ENCODE measurements at regions not wholly inside any gene's neighbourhood (a gene's known extent, or its start where the extent isn't known, plus 50 kb on each side); places are given as distances from the start of the nearest gene placed in this dataset.

- TF ChIP-seq, protein P1, sequence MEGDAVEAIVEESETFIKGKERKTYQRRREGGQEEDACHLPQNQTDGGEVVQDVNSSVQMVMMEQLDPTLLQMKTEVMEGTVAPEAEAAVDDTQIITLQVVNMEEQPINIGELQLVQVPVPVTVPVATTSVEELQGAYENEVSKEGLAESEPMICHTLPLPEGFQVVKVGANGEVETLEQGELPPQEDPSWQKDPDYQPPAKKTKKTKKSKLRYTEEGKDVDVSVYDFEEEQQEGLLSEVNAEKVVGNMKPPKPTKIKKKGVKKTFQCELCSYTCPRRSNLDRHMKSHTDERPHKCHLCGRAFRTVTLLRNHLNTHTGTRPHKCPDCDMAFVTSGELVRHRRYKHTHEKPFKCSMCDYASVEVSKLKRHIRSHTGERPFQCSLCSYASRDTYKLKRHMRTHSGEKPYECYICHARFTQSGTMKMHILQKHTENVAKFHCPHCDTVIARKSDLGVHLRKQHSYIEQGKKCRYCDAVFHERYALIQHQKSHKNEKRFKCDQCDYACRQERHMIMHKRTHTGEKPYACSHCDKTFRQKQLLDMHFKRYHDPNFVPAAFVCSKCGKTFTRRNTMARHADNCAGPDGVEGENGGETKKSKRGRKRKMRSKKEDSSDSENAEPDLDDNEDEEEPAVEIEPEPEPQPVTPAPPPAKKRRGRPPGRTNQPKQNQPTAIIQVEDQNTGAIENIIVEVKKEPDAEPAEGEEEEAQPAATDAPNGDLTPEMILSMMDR (IDR thresholded peaks at IDR 0.05; ENCODE audit: poor library complexity, severe bottlenecking): no peak
- TF ChIP-seq EZH2 (IDR thresholded peaks at IDR 0.05; ENCODE audit: borderline replicate concordance, insufficient read depth, low read length, poor library complexity, severe bottlenecking) (no peak), TAF1 (IDR thresholded peaks at IDR 0.05; ENCODE audit: low read depth) (no peak), MXI1 (conservative IDR thresholded peaks at IDR 0.05; ENCODE audit: poor library complexity, severe bottlenecking) (no peak), POLR2AphosphoS5 (IDR thresholded peaks at IDR 0.05) (no peak)
- TF ChIP-seq, protein P2, sequence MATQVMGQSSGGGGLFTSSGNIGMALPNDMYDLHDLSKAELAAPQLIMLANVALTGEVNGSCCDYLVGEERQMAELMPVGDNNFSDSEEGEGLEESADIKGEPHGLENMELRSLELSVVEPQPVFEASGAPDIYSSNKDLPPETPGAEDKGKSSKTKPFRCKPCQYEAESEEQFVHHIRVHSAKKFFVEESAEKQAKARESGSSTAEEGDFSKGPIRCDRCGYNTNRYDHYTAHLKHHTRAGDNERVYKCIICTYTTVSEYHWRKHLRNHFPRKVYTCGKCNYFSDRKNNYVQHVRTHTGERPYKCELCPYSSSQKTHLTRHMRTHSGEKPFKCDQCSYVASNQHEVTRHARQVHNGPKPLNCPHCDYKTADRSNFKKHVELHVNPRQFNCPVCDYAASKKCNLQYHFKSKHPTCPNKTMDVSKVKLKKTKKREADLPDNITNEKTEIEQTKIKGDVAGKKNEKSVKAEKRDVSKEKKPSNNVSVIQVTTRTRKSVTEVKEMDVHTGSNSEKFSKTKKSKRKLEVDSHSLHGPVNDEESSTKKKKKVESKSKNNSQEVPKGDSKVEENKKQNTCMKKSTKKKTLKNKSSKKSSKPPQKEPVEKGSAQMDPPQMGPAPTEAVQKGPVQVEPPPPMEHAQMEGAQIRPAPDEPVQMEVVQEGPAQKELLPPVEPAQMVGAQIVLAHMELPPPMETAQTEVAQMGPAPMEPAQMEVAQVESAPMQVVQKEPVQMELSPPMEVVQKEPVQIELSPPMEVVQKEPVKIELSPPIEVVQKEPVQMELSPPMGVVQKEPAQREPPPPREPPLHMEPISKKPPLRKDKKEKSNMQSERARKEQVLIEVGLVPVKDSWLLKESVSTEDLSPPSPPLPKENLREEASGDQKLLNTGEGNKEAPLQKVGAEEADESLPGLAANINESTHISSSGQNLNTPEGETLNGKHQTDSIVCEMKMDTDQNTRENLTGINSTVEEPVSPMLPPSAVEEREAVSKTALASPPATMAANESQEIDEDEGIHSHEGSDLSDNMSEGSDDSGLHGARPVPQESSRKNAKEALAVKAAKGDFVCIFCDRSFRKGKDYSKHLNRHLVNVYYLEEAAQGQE (IDR thresholded peaks at IDR 0.05; ENCODE audit: borderline replicate concordance): no peak
Observed at GRCh38 chr7:45240273-45240771, 82.7 kb downstream of the RAMP3 start.

Measured in neural cell (in vitro differentiated cells).